ENCODE measurements at regions not wholly inside any gene's neighbourhood (a gene's known extent, or its start where the extent isn't known, plus 50 kb on each side); places are given as distances from the start of the nearest gene placed in this dataset.

- TF ChIP-seq, protein P1, sequence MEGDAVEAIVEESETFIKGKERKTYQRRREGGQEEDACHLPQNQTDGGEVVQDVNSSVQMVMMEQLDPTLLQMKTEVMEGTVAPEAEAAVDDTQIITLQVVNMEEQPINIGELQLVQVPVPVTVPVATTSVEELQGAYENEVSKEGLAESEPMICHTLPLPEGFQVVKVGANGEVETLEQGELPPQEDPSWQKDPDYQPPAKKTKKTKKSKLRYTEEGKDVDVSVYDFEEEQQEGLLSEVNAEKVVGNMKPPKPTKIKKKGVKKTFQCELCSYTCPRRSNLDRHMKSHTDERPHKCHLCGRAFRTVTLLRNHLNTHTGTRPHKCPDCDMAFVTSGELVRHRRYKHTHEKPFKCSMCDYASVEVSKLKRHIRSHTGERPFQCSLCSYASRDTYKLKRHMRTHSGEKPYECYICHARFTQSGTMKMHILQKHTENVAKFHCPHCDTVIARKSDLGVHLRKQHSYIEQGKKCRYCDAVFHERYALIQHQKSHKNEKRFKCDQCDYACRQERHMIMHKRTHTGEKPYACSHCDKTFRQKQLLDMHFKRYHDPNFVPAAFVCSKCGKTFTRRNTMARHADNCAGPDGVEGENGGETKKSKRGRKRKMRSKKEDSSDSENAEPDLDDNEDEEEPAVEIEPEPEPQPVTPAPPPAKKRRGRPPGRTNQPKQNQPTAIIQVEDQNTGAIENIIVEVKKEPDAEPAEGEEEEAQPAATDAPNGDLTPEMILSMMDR (conservative IDR thresholded peaks at IDR 0.05; ENCODE audit: low read depth in 2 of 2), result no peak
- TF ChIP-seq CREB1 (CRISPR knock-in tag; IDR thresholded peaks at IDR 0.05; ENCODE audit: low read depth) (no peak), REST (IDR thresholded peaks at IDR 0.05; ENCODE audit: unreplicated experiment) (no peak), EZH2phosphoT487 (IDR thresholded peaks at IDR 0.05; ENCODE audit: unreplicated experiment) (no peak), POLR2AphosphoS5 (IDR thresholded peaks at IDR 0.05; ENCODE audit: low read depth) (no peak), EZH2 (IDR thresholded peaks at IDR 0.05; ENCODE audit: low read depth, unreplicated experiment) (no peak), STAT1 (IDR thresholded peaks at IDR 0.05; ENCODE audit: unreplicated experiment) (no peak)
Measured at GRCh38 chr20:19950042-19950441, 67.1 kb upstream of the NAA20 start.

Measured in GM23338 (cell line).